Parathyroid adenoma (tissue), 2 donors: ENCODE measurements at regions not wholly inside any gene's neighbourhood (a gene's known extent, or its start where the extent isn't known, plus 50 kb on each side); places are given as distances from the start of the nearest gene placed in this dataset.

Source experiments
- H2AFZ ChIP-seq: fragments of 300-600 bp; sonication (generic); one replicate; pipeline ENCODE4 v1.7.0; 2017; ENCODE audit warnings: antibody characterized with exemption, mild to moderate bottlenecking
- H3K27ac ChIP-seq: fragments of 300-600 bp; sonication (generic); one replicate; pipeline ENCODE4 v1.7.0; 2017
- H3K27me3 ChIP-seq: fragments of 300-600 bp; sonication (generic); one replicate; pipeline ENCODE4 v1.7.0; 2017; ENCODE audit warnings: low read length; ENCODE audit not compliant: control insufficient read depth, insufficient read depth
- H3K36me3 ChIP-seq: fragments of 300-600 bp; sonication (generic); one replicate; pipeline ENCODE4 v1.7.0; 2017; ENCODE audit warnings: low read length; ENCODE audit not compliant: control insufficient read depth, insufficient read depth
- H3K4me1 ChIP-seq: fragments of 300-600 bp; sonication (generic); one replicate; pipeline ENCODE4 v1.7.0; 2017; ENCODE audit warnings: control low read depth
- H3K4me2 ChIP-seq: fragments of 300-600 bp; sonication (generic); one replicate; pipeline ENCODE4 v1.7.0; 2017; ENCODE audit warnings: low read length
- H3K4me3 ChIP-seq: fragments of 300-600 bp; sonication (generic); one replicate; pipeline ENCODE4 v1.7.0; 2017; ENCODE audit warnings: low read depth, low read length
- H3K79me2 ChIP-seq: fragments of 300-600 bp; sonication (generic); one replicate; pipeline ENCODE4 v1.7.0; 2017; ENCODE audit warnings: control low read depth
- H3K9ac ChIP-seq: fragments of 300-600 bp; sonication (generic); one replicate; pipeline ENCODE4 v1.7.0; 2017; ENCODE audit warnings: mild to moderate bottlenecking
- H3K9me3 ChIP-seq: fragments of 300-600 bp; sonication (generic); one replicate; pipeline ENCODE4 v1.7.0; 2017; ENCODE audit warnings: low read length; ENCODE audit not compliant: control insufficient read depth
- TF ChIP-seq, protein P1 (sequence below): fragments of 300-600 bp; sonication (generic); IDR thresholded peaks from one replicate; pipeline ENCODE4 v1.7.0; 2017; ENCODE audit warnings: antibody characterized with exemption, mild to moderate bottlenecking
- donor health status: primary hyperparathyroidism.

DNA sequence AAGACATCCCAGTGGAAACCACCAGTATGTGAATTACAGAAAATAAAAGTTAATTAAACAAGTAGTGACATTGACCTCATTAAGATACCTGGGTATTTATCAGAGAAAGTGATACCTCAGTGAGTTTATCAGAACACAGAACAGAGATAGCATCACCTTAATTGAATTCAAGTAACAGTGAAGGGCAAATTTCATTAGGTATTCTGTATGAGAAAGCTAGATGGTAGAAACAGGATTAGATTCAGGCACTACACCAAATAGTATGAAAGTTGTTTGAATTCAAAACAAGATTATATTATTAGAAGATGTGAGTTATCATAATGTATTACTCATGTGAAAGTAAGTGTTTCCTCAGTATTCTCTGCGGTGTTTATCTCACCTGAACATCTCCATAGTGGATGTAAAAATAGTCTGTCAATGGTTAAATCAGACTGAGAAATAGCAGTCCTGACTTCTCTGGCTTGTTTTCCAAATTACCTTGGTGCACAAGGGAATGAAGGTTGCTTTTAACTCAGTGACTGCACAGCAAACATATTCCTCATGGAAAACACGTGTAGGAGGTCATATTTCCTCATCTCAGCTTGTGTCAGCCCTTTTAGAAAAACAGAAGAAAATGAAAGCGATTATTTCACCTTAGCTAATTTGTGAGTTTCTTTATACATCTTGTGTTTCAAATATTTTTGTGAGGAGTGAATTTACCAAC is 79.9 kb upstream of the PCDH18 start:
- no peaks in the 10 kb centered on the region for H3K4me1 ChIP-seq
- no peak overlapping the region for H3K9ac ChIP-seq
- H3K79me2 ChIP-seq, result no peaks in the 10 kb centered on the region
- H3K27me3 ChIP-seq, result no peaks in the 10 kb centered on the region
- H2AFZ ChIP-seq, result no peak overlapping the region
- H3K27ac ChIP-seq, result no peak overlapping the region
- H3K9me3 ChIP-seq, result no peaks in the 10 kb centered on the region
- no peak overlapping the region for H3K4me2 ChIP-seq
- H3K36me3 ChIP-seq, result no peaks in the 10 kb centered on the region
- TF ChIP-seq, protein P1, sequence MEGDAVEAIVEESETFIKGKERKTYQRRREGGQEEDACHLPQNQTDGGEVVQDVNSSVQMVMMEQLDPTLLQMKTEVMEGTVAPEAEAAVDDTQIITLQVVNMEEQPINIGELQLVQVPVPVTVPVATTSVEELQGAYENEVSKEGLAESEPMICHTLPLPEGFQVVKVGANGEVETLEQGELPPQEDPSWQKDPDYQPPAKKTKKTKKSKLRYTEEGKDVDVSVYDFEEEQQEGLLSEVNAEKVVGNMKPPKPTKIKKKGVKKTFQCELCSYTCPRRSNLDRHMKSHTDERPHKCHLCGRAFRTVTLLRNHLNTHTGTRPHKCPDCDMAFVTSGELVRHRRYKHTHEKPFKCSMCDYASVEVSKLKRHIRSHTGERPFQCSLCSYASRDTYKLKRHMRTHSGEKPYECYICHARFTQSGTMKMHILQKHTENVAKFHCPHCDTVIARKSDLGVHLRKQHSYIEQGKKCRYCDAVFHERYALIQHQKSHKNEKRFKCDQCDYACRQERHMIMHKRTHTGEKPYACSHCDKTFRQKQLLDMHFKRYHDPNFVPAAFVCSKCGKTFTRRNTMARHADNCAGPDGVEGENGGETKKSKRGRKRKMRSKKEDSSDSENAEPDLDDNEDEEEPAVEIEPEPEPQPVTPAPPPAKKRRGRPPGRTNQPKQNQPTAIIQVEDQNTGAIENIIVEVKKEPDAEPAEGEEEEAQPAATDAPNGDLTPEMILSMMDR, result no peak
- no peak overlapping the region for H3K4me3 ChIP-seq

DNA sequence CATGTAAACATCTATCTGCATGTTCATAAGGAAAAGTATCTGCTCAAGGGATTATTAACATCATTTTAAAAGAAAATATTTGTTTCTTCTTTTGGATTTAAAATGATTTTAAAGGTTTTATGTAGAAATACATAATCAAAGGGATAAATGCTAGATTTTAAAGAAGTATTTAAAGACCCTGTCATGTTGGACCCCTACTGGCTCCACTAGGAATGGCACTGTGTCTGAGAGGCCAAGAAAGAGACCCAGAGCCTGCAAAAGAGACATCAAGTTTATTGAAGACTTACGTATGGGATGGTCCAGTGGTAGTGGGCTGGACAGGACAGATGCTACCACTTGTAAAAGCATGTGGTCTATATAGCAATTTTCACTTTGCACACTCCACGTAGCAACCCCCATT is 78.7 kb upstream of the PCDH18 start:
- H3K27ac ChIP-seq, result no peak overlapping the region
- no peaks in the 10 kb centered on the region for H3K27me3 ChIP-seq
- TF ChIP-seq, protein P1, result no peak
- H3K9me3 ChIP-seq, result no peaks in the 10 kb centered on the region
- no peaks in the 10 kb centered on the region for H3K79me2 ChIP-seq
- H3K4me2 ChIP-seq, result no peak overlapping the region
- H3K4me3 ChIP-seq, result no peak overlapping the region
- no peaks in the 10 kb centered on the region for H3K4me1 ChIP-seq
- no peaks in the 10 kb centered on the region for H3K36me3 ChIP-seq
- H2AFZ ChIP-seq, result no peak overlapping the region
- no peak overlapping the region for H3K9ac ChIP-seq

DNA sequence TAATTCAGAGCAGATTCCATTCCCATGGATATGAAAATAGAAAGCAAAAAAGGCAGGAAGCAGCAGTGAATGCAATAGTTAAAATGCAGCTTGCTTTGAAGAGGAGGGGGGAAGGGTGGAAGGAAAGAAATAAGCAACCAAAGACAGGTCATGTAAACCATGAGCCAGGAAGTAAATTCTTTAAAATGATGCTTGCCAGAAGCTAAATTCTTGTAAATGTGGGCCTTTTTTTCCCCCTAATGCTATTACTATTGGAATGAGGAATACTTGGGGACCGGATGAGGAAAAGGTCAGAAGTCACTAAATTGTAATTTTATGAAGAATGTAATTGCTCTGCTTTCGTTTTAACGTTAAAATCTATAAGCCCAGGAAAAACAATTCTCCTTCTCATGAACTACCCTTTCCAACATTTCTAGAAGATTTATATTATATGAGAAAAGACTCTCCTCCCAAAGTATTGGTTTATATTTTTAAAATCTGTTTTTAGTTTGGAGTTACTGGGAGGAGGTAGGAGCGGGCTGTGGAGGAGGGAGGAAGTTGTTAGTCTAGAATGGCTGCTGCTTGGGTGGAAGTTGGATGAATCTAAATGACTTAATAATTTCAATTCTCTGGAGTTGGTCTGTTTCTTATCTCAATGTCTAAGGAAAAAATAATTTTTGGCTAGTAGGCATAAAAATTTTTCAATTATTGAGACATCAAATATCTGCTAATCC is 77.6 kb upstream of the PCDH18 start:
- Histone ChIP-seq H3K9ac (no peak overlapping the region), H3K4me1 (no peaks in the 10 kb centered on the region), H2AFZ (no peak overlapping the region), H3K4me3 (no peak overlapping the region), H3K4me2 (no peak overlapping the region), H3K79me2 (no peaks in the 10 kb centered on the region), H3K27me3 (no peaks in the 10 kb centered on the region), H3K27ac (no peak overlapping the region), H3K36me3 (no peaks in the 10 kb centered on the region), H3K9me3 (no peaks in the 10 kb centered on the region)
- TF ChIP-seq, protein P1, result no peak

GRCh38 chr4:137608085-137608484 is 75.8 kb upstream of the PCDH18 start:
- Histone ChIP-seq H3K9me3 (no peaks in the 10 kb centered on the region), H3K4me3 (no peak overlapping the region), H3K9ac (no peak overlapping the region), H3K27ac (no peak overlapping the region), H3K79me2 (no peaks in the 10 kb centered on the region), H3K36me3 (no peaks in the 10 kb centered on the region), H2AFZ (no peak overlapping the region), H3K27me3 (no peaks in the 10 kb centered on the region), H3K4me1 (no peaks in the 10 kb centered on the region), H3K4me2 (no peak overlapping the region)
- TF ChIP-seq, protein P1, result no peak

DNA sequence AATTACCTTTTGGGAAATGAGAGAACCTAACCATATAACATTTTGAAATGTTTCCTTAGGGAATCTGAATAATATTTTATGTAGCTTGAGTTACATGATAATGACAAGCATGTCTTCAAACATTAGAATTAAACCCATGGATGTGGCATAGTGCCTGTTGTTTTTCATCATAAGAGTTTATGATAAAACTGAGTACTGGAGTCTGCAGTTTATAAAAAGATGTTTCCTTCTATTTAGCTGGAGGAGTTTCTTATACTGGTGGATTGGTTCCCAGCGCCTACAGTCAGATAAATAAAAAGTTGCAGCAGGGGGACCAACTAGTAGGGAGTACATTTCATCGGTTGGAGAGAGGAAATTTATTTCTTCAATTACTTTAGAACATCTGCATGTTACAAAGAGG is 70.1 kb upstream of the PCDH18 start:
- no peak overlapping the region for H3K9ac ChIP-seq
- no peak overlapping the region for H3K4me2 ChIP-seq

More for the DNA sequence above, 70.1 kb upstream of the PCDH18 start:
- Histone ChIP-seq H3K79me2 (no peaks in the 10 kb centered on the region), H3K27me3 (no peaks in the 10 kb centered on the region), H3K36me3 (no peaks in the 10 kb centered on the region), H3K4me3 (no peak overlapping the region), H2AFZ (no peak overlapping the region), H3K9me3 (no peaks in the 10 kb centered on the region), H3K4me1 (no peaks in the 10 kb centered on the region), H3K27ac (no peak overlapping the region)
- TF ChIP-seq, protein P1, result no peak
